Ishikawa (cell line): ENCODE measurements at regions not wholly inside any gene's neighbourhood (a gene's known extent, or its start where the extent isn't known, plus 50 kb on each side); places are given as distances from the start of the nearest gene placed in this dataset.
A peak's percentile ranks its signal among the peaks of the same experiment; 100 is the strongest.

Source experiments
- YY1 ChIP-seq: IDR thresholded peaks from 2 replicates; pipeline ENCODE4 v1.6.1; 2012; ENCODE audit warnings: low read depth
- TF ChIP-seq, protein P1 (sequence below): IDR thresholded peaks from 2 replicates; pipeline ENCODE4 v1.6.1; 2012

GRCh38 chr15:31206386-31207181 is 105.1 kb upstream of the TRPM1 start:
- no peak for TF ChIP-seq YY1
- TF ChIP-seq, protein P1, sequence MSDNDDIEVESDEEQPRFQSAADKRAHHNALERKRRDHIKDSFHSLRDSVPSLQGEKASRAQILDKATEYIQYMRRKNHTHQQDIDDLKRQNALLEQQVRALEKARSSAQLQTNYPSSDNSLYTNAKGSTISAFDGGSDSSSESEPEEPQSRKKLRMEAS = peak; percentile 79
